Large intestine (tissue), 3 donors: ENCODE measurements at regions not wholly inside any gene's neighbourhood (a gene's known extent, or its start where the extent isn't known, plus 50 kb on each side); places are given as distances from the start of the nearest gene placed in this dataset.

ENCODE experiments used
- DNase-seq, 2 donors: peaks; one replicate each; pipeline versions ENCODE4 v3.0.0 to v3.0.0-alpha.2; 2013
- H3K27ac ChIP-seq: one replicate; pipeline ENCODE4 v1.5.1; 2013; ENCODE audit warnings: low read length
- H3K27me3 ChIP-seq: 2 replicates; pipeline ENCODE4 v1.6.1; 2013; ENCODE audit warnings: low read length; ENCODE audit not compliant: control insufficient read depth, insufficient read depth
- H3K36me3 ChIP-seq: 2 replicates; pipeline ENCODE4 v1.6.1; 2013; ENCODE audit warnings: low read length; ENCODE audit not compliant: control insufficient read depth, insufficient read depth
- H3K4me1 ChIP-seq: one replicate; pipeline ENCODE4 v1.6.1; 2013; ENCODE audit warnings: low read length; ENCODE audit not compliant: control insufficient read depth, insufficient read depth
- H3K4me3 ChIP-seq: one replicate; pipeline ENCODE4 v1.5.1; 2013; ENCODE audit warnings: low read length
- H3K9me3 ChIP-seq: one replicate; pipeline ENCODE4 v1.6.1; 2013; ENCODE audit warnings: mild to moderate bottlenecking, low read depth, low read length, moderate library complexity; ENCODE audit not compliant: control insufficient read depth
- WGBS: methylation state at CpG from one replicate; pipeline ENCODE4 v1.1.5; 2013; ENCODE audit warnings: low lambda C conversion rate; ENCODE audit not compliant: insufficient coverage; 5-methylcytosine and 5-hydroxymethylcytosine counted together

DNA sequence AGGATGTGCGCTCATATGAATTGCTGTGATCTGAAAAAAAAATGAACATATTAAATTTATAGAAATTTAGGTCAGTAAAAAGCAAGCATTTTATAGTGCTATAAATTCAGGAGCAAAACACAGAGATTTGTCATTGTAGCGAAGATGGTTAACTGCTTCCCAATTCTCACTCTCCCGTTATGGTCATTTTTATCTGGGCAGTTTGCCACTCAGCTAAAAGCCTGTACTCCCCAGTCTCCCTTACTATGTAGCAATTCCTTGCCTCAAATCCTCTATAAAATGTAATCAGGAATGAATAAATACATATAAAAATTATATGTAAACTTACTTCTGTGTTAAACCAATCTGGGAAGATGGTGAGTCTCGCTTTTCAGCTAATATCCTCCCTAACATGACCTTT is 471.5 kb downstream of the HINT1 start:
- no peak for DNase-seq
- H3K36me3 ChIP-seq = no peaks in the 10 kb centered on the region
- no CpG with 5 or more reads among the region's 4 CpGs for WGBS
- H3K4me1 ChIP-seq = no peaks in the 10 kb centered on the region
- H3K27me3 ChIP-seq = no peaks in the 10 kb centered on the region
- H3K4me3 ChIP-seq = no peak overlapping the region
- no peak overlapping the region for H3K27ac ChIP-seq
- H3K9me3 ChIP-seq = no peaks in the 10 kb centered on the region

GRCh38 chr5:130692770-130693169 is 472.3 kb downstream of the HINT1 start:
- Histone ChIP-seq H3K4me3 (no peak overlapping the region), H3K36me3 (no peaks in the 10 kb centered on the region), H3K27me3 (no peaks in the 10 kb centered on the region), H3K27ac (no peak overlapping the region), H3K9me3 (no peaks in the 10 kb centered on the region), H3K4me1 (no peaks in the 10 kb centered on the region)
- WGBS = no CpG with 5 or more reads among the region's 1 CpG
- no peak for DNase-seq

DNA sequence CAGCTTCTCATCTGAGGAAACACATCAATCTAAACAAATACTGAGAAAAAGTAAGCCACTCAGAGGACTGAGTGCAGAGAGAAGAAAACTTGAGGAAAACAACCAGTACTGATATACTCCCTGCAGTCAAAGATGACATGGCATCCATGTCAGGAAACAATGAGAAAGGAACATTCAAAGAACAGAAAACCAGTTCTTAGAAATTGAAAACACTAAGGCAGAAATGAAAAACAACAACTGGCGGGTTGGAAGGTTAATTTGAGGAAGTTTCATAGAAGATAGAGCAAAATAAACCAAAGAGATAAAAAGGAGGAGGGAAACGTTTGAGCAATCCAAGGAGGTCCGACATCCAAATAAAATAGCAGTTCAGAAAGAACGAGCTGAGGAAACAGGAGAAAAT is 475.2 kb downstream of the HINT1 start:
- H3K27me3 ChIP-seq = no peaks in the 10 kb centered on the region
- H3K27ac ChIP-seq = no peak overlapping the region
- no peaks in the 10 kb centered on the region for H3K36me3 ChIP-seq
- H3K4me3 ChIP-seq = no peak overlapping the region
- no peaks in the 10 kb centered on the region for H3K4me1 ChIP-seq
- WGBS = 89% methylated on average over 3 of the region's 4 CpGs
- H3K9me3 ChIP-seq = no peaks in the 10 kb centered on the region
- DNase-seq = no peak

- H3K4me3 ChIP-seq = no peak overlapping the region
- no peaks in the 10 kb centered on the region for H3K36me3 ChIP-seq
- no peak for DNase-seq
- no peak overlapping the region for H3K27ac ChIP-seq
- no peaks in the 10 kb centered on the region for H3K4me1 ChIP-seq
- no peaks in the 10 kb centered on the region for H3K27me3 ChIP-seq
- no peaks in the 10 kb centered on the region for H3K9me3 ChIP-seq
- WGBS = no CpG with 5 or more reads among the region's 7 CpGs
Measured at GRCh38 chr5:130687085-130687733, 477.8 kb downstream of the HINT1 start.

- Histone ChIP-seq H3K36me3 (no peaks in the 10 kb centered on the region), H3K9me3 (no peaks in the 10 kb centered on the region), H3K27ac (no peak overlapping the region), H3K4me3 (no peak overlapping the region), H3K4me1 (no peaks in the 10 kb centered on the region), H3K27me3 (no peaks in the 10 kb centered on the region)
- no peak for DNase-seq
- 91% methylated on average over 1 of the region's 1 CpG for WGBS
Measured at GRCh38 chr5:130678637-130679036, 486.4 kb downstream of the HINT1 start.

- WGBS = 92% methylated on average over 2 of the region's 3 CpGs
- Histone ChIP-seq H3K4me1 (no peaks in the 10 kb centered on the region), H3K9me3 (no peaks in the 10 kb centered on the region), H3K27me3 (no peaks in the 10 kb centered on the region), H3K36me3 (no peaks in the 10 kb centered on the region), H3K27ac (no peak overlapping the region), H3K4me3 (no peak overlapping the region)
- DNase-seq = no peak
Measured at GRCh38 chr5:130666462-130666861, 498.6 kb downstream of the HINT1 start.

DNA sequence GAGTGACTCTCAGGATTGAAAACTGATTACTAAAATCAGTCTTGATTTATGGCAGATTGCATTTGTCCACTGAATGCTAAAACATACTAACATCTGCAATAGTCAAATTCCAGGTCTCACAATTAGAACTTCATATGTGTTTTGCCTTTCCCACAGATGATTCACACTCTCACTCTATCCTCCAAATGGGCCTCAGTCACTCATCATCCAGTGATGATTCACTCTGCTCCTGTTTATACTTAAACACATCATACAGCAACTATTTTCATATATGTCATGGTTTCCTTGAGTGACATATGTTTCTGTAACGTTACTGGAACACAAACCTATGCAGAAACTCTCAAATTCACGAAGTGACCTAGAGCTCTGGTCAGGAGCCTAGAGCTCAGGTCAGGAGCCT is 512.9 kb downstream of the HINT1 start:
- Histone ChIP-seq H3K4me1 (no peaks in the 10 kb centered on the region), H3K4me3 (no peak overlapping the region), H3K27ac (no peak overlapping the region), H3K36me3 (no peaks in the 10 kb centered on the region), H3K27me3 (no peaks in the 10 kb centered on the region), H3K9me3 (no peaks in the 10 kb centered on the region)
- no peak for DNase-seq
- WGBS = no CpG with 5 or more reads among the region's 2 CpGs

- no CpG with 5 or more reads among the region's 1 CpG for WGBS
- no peaks in the 10 kb centered on the region for H3K9me3 ChIP-seq
- H3K4me1 ChIP-seq = no peaks in the 10 kb centered on the region
- DNase-seq = no peak
- H3K4me3 ChIP-seq = no peak overlapping the region
- H3K36me3 ChIP-seq = no peaks in the 10 kb centered on the region
- H3K27ac ChIP-seq = no peak overlapping the region
- no peaks in the 10 kb centered on the region for H3K27me3 ChIP-seq
Measured at GRCh38 chr5:130651440-130651839, 513.6 kb downstream of the HINT1 start.

DNA sequence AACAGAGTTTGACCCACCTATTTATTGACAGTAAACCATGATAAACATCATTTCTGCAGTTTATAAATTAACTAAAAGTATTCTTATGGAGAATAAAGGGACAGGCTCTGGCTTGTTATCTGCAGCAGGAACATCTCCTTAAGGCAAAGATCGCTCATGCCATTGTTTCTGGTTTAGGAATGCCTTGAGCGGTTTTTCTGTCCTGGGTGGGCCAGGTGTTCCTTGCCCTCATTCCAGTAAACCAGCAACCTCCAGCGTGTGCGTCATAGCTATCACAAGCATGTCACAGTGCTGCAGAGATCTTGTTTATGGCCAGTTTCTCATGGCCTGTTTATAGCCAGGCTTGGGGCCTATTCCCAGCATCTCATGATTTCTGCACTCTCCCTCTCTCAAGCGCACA is 521.7 kb downstream of the HINT1 start:
- H3K27me3 ChIP-seq = no peaks in the 10 kb centered on the region
- 92% methylated on average over 2 of the region's 5 CpGs for WGBS
- no peak overlapping the region for H3K4me3 ChIP-seq
- no peak for DNase-seq
- no peaks in the 10 kb centered on the region for H3K9me3 ChIP-seq
- H3K27ac ChIP-seq = no peak overlapping the region
- no peaks in the 10 kb centered on the region for H3K4me1 ChIP-seq
- H3K36me3 ChIP-seq = no peaks in the 10 kb centered on the region

- Histone ChIP-seq H3K4me1 (no peaks in the 10 kb centered on the region), H3K4me3 (no peak overlapping the region), H3K9me3 (no peaks in the 10 kb centered on the region), H3K36me3 (no peaks in the 10 kb centered on the region), H3K27ac (no peak overlapping the region), H3K27me3 (no peaks in the 10 kb centered on the region)
- no CpG with 5 or more reads among the region's 2 CpGs for WGBS
- no peak for DNase-seq
Measured at GRCh38 chr5:130642461-130642860, 522.6 kb downstream of the HINT1 start.

GRCh38 chr5:130627145-130627544 is 537.9 kb downstream of the HINT1 start:
- Histone ChIP-seq H3K9me3 (no peaks in the 10 kb centered on the region), H3K27ac (no peak overlapping the region), H3K4me3 (no peak overlapping the region), H3K36me3 (no peaks in the 10 kb centered on the region), H3K27me3 (no peaks in the 10 kb centered on the region), H3K4me1 (no peaks in the 10 kb centered on the region)
- no peak for DNase-seq
